WTC11 (cell line): ENCODE measurements at regions not wholly inside any gene's neighbourhood (a gene's known extent, or its start where the extent isn't known, plus 50 kb on each side); places are given as distances from the start of the nearest gene placed in this dataset.

ENCODE experiments used
- ATAC-seq: fragments of 200-7000 bp; cut with Tn5 transposase; 2 replicates; pipeline ENCODE4 v1.10.0; 2021; ENCODE audit warnings: mild to moderate bottlenecking, moderate library complexity
- CTCF ChIA-PET: fragments of 300-600 bp; sonication (Branson Sonifier 250); formaldehyde crosslinking; loops from one replicate; lab custom pipeline; 2021; ENCODE audit warnings: antibody characterized with exemption; lab: Charles Lee
- POLR2A ChIA-PET: fragments of 350-600 bp; sonication (Branson Sonifier 250); formaldehyde crosslinking; loops from one replicate; lab custom pipeline; 2021; ENCODE audit warnings: antibody characterized with exemption; lab: Charles Lee
- DNase-seq: peaks from one replicate; pipeline ENCODE4 v3.0.0; 2021; ENCODE audit warnings: low spot score
- H3K27ac Mint-ChIP-seq: 2 replicates; pipeline ENCODE4 v1.8.0; 2021; ENCODE audit warnings: mixed read lengths
- H3K27me3 Mint-ChIP-seq: 2 replicates; pipeline ENCODE4 v1.8.0; 2021; ENCODE audit warnings: low read depth, mild to moderate bottlenecking, moderate library complexity, mixed read lengths
- H3K36me3 Mint-ChIP-seq: 2 replicates; pipeline ENCODE4 v1.8.0; 2021; ENCODE audit warnings: mixed read lengths
- H3K4me1 Mint-ChIP-seq: 2 replicates; pipeline ENCODE4 v1.8.0; 2022; ENCODE audit warnings: mixed read lengths
- H3K4me3 Mint-ChIP-seq: 2 replicates; pipeline ENCODE4 v1.8.0; 2021; ENCODE audit warnings: mild to moderate bottlenecking, moderate library complexity, mixed read lengths
- H3K9me3 Mint-ChIP-seq: 2 replicates; pipeline ENCODE4 v1.8.0; 2021; ENCODE audit warnings: mixed read lengths
- ARID4B ChIP-seq: sonication (generic); formaldehyde crosslinking; IDR thresholded peaks from 2 replicates; pipeline ENCODE4 v1.8.0; 2023; ENCODE audit warnings: missing genetic modification reagents, mild to moderate bottlenecking, borderline replicate concordance
- CREB1 ChIP-seq: sonication (generic); formaldehyde crosslinking; IDR thresholded peaks from 2 replicates; pipeline ENCODE4 v1.8.0; 2023; ENCODE audit warnings: mild to moderate bottlenecking, missing genetic modification reagents
- E2F4 ChIP-seq: sonication (generic); formaldehyde crosslinking; IDR thresholded peaks from 2 replicates; pipeline ENCODE4 v1.8.1; 2022; ENCODE audit warnings: low read depth, mild to moderate bottlenecking, moderate library complexity, missing genetic modification reagents, borderline replicate concordance
- E2F5 ChIP-seq: sonication (generic); formaldehyde crosslinking; IDR thresholded peaks from 2 replicates; pipeline ENCODE4 v1.8.1; 2022; ENCODE audit warnings: mild to moderate bottlenecking, moderate library complexity, missing genetic modification reagents
- FOXJ3 ChIP-seq: sonication (generic); formaldehyde crosslinking; IDR thresholded peaks from 2 replicates; pipeline ENCODE4 v1.9.0; 2021; ENCODE audit warnings: missing genetic modification reagents, mild to moderate bottlenecking, borderline replicate concordance
- GABPB1 ChIP-seq: sonication (generic); formaldehyde crosslinking; IDR thresholded peaks from 2 replicates; pipeline ENCODE4 v1.8.1; 2023; ENCODE audit warnings: mild to moderate bottlenecking, missing genetic modification reagents
- GRHL2 ChIP-seq: fragments of 250-450 bp; sonication (Bioruptor Pico); IDR thresholded peaks from 2 replicates; pipeline ENCODE4 v1.8.0; 2022; ENCODE audit warnings: mild to moderate bottlenecking, moderate library complexity; ENCODE audit not compliant: insufficient replicate concordance, severe bottlenecking
- GTF2I ChIP-seq: fragments of 250-450 bp; sonication (Bioruptor Pico); conservative IDR thresholded peaks from 2 replicates; pipeline ENCODE4 v1.4.0; 2021; ENCODE audit warnings: mild to moderate bottlenecking
- HMGA2 ChIP-seq: fragments of 250-450 bp; sonication (Bioruptor Pico); IDR thresholded peaks from 2 replicates; pipeline ENCODE4 v1.4.0; 2021; ENCODE audit warnings: mild to moderate bottlenecking, moderate library complexity
- PRRX2 ChIP-seq: fragments of 250-450 bp; sonication (Bioruptor Pico); IDR thresholded peaks from 2 replicates; pipeline ENCODE4 v1.8.0; 2021; ENCODE audit warnings: mild to moderate bottlenecking
- SMAD4 ChIP-seq: sonication (generic); formaldehyde crosslinking; IDR thresholded peaks from 2 replicates; pipeline ENCODE4 v1.8.0; 2022; ENCODE audit warnings: mild to moderate bottlenecking, missing genetic modification reagents
- SOX15 ChIP-seq: fragments of 250-450 bp; sonication (Bioruptor Pico); IDR thresholded peaks from 2 replicates; pipeline ENCODE4 v1.9.0; 2021; ENCODE audit warnings: mild to moderate bottlenecking
- SP1 ChIP-seq: sonication (generic); formaldehyde crosslinking; conservative IDR thresholded peaks from 2 replicates; pipeline ENCODE4 v1.8.1; 2022; ENCODE audit warnings: missing genetic modification reagents
- TEAD4 ChIP-seq: sonication (generic); formaldehyde crosslinking; IDR thresholded peaks from 2 replicates; pipeline ENCODE4 v1.8.0; 2022; ENCODE audit warnings: mild to moderate bottlenecking, missing genetic modification reagents
- TP53 ChIP-seq: sonication (generic); formaldehyde crosslinking; IDR thresholded peaks from 2 replicates; pipeline ENCODE4 v1.8.1; 2023; ENCODE audit warnings: mild to moderate bottlenecking, missing genetic modification reagents
- ZBTB21 ChIP-seq: sonication (generic); formaldehyde crosslinking; IDR thresholded peaks from 2 replicates; pipeline ENCODE4 v1.8.1; 2023; ENCODE audit warnings: mild to moderate bottlenecking, missing genetic modification reagents, borderline replicate concordance
- ZNF219 ChIP-seq: sonication (generic); formaldehyde crosslinking; IDR thresholded peaks from 2 replicates; pipeline ENCODE4 v1.8.0; 2023; ENCODE audit warnings: missing genetic modification reagents, mild to moderate bottlenecking, borderline replicate concordance
- ZNF423 ChIP-seq: fragments of 250-450 bp; sonication (Bioruptor Pico); IDR thresholded peaks from 2 replicates; pipeline ENCODE4 v2.1.2; 2022; ENCODE audit warnings: mild to moderate bottlenecking, moderate library complexity
- ZNF532 ChIP-seq: fragments of 250-450 bp; sonication (Bioruptor Pico); IDR thresholded peaks from 2 replicates; pipeline ENCODE4 v1.9.0; 2021; ENCODE audit warnings: mild to moderate bottlenecking, borderline replicate concordance
- ZNF671 ChIP-seq: fragments of 250-450 bp; sonication (Bioruptor Pico); IDR thresholded peaks from 2 replicates; pipeline ENCODE4 v1.8.0; 2021; ENCODE audit warnings: mild to moderate bottlenecking

- DNase-seq (peak; percentile 44), ATAC-seq (peak; percentile 80)
- Mint-ChIP-seq H3K4me1 (no peaks in the 10 kb centered on the region), H3K27me3 (no peaks in the 10 kb centered on the region; the same call in none of the 2 replicates), H3K4me3 (no peak overlapping the region), H3K27ac (no peak overlapping the region), H3K9me3 (peaks cover 5% of the 10 kb centered on the region), H3K36me3 (no peaks in the 10 kb centered on the region)
- CTCF ChIA-PET = interaction anchor here (1.4 to 2.8 kb wide), 3 partner anchors 15 to 279 kb away, joined by 4 to 19 read pairs (median 4); no protein-coding TSS in a partner anchor
- TF ChIP-seq GTF2I (CRISPR knock-in tag) (no peak), CREB1 (CRISPR knock-in tag) (no peak), E2F4 (CRISPR knock-in tag) (no peak), HMGA2 (CRISPR knock-in tag) (no peak), SOX15 (CRISPR knock-in tag) (no peak), GRHL2 (CRISPR knock-in tag) (no peak)
- POLR2A ChIA-PET = interaction anchor here (0.5 kb wide), 1 partner anchor 124 kb away, joined by 4 read pairs; no protein-coding TSS in a partner anchor
Observed at GRCh38 chr2:240217431-240218301, 77.2 kb upstream of the OTOS start.

- no peak for TF ChIP-seq TP53 (CRISPR knock-in tag)
- TF ChIP-seq SP1 = no peak
- no peak for TF ChIP-seq ZNF423 (CRISPR knock-in tag)
- TF ChIP-seq FOXJ3 = no peak
- no peak for TF ChIP-seq SMAD4 (CRISPR knock-in tag)
- POLR2A ChIA-PET = no interaction called here
- no peak for ATAC-seq
- peaks cover 9% of the 10 kb centered on the region for H3K27me3 Mint-ChIP-seq
- H3K9me3 Mint-ChIP-seq = peaks cover 5% of the 10 kb centered on the region
- CTCF ChIA-PET = interaction anchor here (1.6 to 2.8 kb wide), 2 partner anchors 13 to 69 kb away, joined by 4 to 19 read pairs; no protein-coding TSS in a partner anchor
- no peak for DNase-seq
- H3K4me3 Mint-ChIP-seq = no peak overlapping the region
- H3K36me3 Mint-ChIP-seq = no peaks in the 10 kb centered on the region
- H3K4me1 Mint-ChIP-seq = no peaks in the 10 kb centered on the region
- no peak overlapping the region for H3K27ac Mint-ChIP-seq
Observed at GRCh38 chr2:240219208-240219890, 78.9 kb upstream of the OTOS start.

- ChIA-PET POLR2A (no interaction called here), CTCF (interaction anchor here (0.6 to 0.9 kb wide), 2 partner anchors 12 to 205 kb away, joined by 3 to 4 read pairs; no protein-coding TSS in a partner anchor)
- Mint-ChIP-seq H3K9me3 (peaks cover 7% of the 10 kb centered on the region), H3K4me3 (no peak overlapping the region), H3K27me3 (peaks cover 9% of the 10 kb centered on the region), H3K4me1 (no peaks in the 10 kb centered on the region), H3K27ac (no peak overlapping the region), H3K36me3 (no peaks in the 10 kb centered on the region)
- ATAC-seq (no peak), DNase-seq (no peak)
- no peak for TF ChIP-seq ZNF671 (CRISPR knock-in tag)
- TF ChIP-seq E2F5 (CRISPR knock-in tag) = no peak
- no peak for TF ChIP-seq GRHL2 (CRISPR knock-in tag)
- no peak for TF ChIP-seq ARID4B (CRISPR knock-in tag)
- no peak for TF ChIP-seq ZNF532
- TF ChIP-seq TEAD4 (CRISPR knock-in tag) = no peak
- no peak for TF ChIP-seq ZBTB21 (CRISPR knock-in tag)
- no peak for TF ChIP-seq HMGA2 (CRISPR knock-in tag)
- TF ChIP-seq GABPB1 = no peak
- TF ChIP-seq PRRX2 (CRISPR knock-in tag) = no peak
- no peak for TF ChIP-seq ZNF219 (CRISPR knock-in tag)
Observed at GRCh38 chr2:240220371-240220770, 79.9 kb upstream of the OTOS start.
